IMR-90 (cell line): ENCODE measurements at regions not wholly inside any gene's neighbourhood (a gene's known extent, or its start where the extent isn't known, plus 50 kb on each side); places are given as distances from the start of the nearest gene placed in this dataset.

Experiments
- ATAC-seq: fragments of 200-7000 bp; cut with Tn5 transposase; 2 replicates; pipeline ENCODE4 v1.9.1; 2020; ENCODE audit warnings: low read depth, mild to moderate bottlenecking, moderate library complexity
- BruUV-seq: library from RNA; stranded (reverse); fragments of 400-500 nt; replicated peaks from 2 replicates; lab custom pipeline; 2021; lab: Mats Ljungman, UMichigan
- CTCF ChIA-PET: fragments of 300-600 bp; formaldehyde crosslinking; extraction: SDS; loops from one replicate; lab custom pipeline; 2021; ENCODE audit warnings: antibody characterized with exemption; lab: Yijun Ruan, JAX
- POLR2A ChIA-PET: fragments of 300-600 bp; sonication (Branson Sonifier 250); formaldehyde crosslinking; loops from one replicate; lab custom pipeline; 2022; ENCODE audit warnings: antibody characterized with exemption; ENCODE audit not compliant: unreplicated experiment; lab: Charles Lee
- DNase-seq: peaks from one replicate; pipeline ENCODE4 v3.0.0; 2013
- H2AFZ ChIP-seq: replicated peaks from 2 replicates; pipeline ENCODE3; 2013; ENCODE audit warnings: low read length, mild to moderate bottlenecking; ENCODE audit not compliant: poor library complexity
- H2AK5ac ChIP-seq: 2 replicates; pipeline ENCODE4 v1.6.1; 2013; ENCODE audit warnings: low read depth, low read length, inconsistent platforms
- H2AK9ac ChIP-seq: replicated peaks from 2 replicates; pipeline ENCODE3; 2013; ENCODE audit warnings: mild to moderate bottlenecking, low read depth, low read length, moderate library complexity; ENCODE audit not compliant: poor library complexity
- H2BK120ac ChIP-seq: 2 replicates; pipeline ENCODE4 v1.6.1; 2013; ENCODE audit warnings: low read depth, low read length, inconsistent platforms
- H2BK15ac ChIP-seq: 3 replicates; pipeline ENCODE4 v1.6.1; 2013; ENCODE audit warnings: low read depth, low read length, inconsistent platforms
- H2BK20ac ChIP-seq: 2 replicates; pipeline ENCODE4 v1.6.1; 2013; ENCODE audit warnings: low read depth, mild to moderate bottlenecking, inconsistent platforms, low read length, moderate library complexity
- H2BK5ac ChIP-seq: 2 replicates; pipeline ENCODE4 v1.6.1; 2013; ENCODE audit warnings: mild to moderate bottlenecking, low read depth, low read length, inconsistent platforms; ENCODE audit not compliant: poor library complexity, severe bottlenecking
- H3K14ac ChIP-seq: replicated peaks from 2 replicates; pipeline ENCODE4 v1.6.1; 2013; ENCODE audit warnings: low read depth, low read length, inconsistent platforms
- H3K18ac ChIP-seq: 2 replicates; pipeline ENCODE4 v1.6.1; 2013; ENCODE audit warnings: low read depth, low read length, control low read depth
- H3K23ac ChIP-seq: 2 replicates; pipeline ENCODE4 v1.6.1; 2013; ENCODE audit warnings: low read depth, low read length, inconsistent platforms
- H3K27ac ChIP-seq: 2 replicates; pipeline ENCODE4 v1.5.1; 2013; ENCODE audit warnings: mild to moderate bottlenecking, control low read depth, low read length; ENCODE audit not compliant: insufficient read depth
- H3K27me3 ChIP-seq: 2 replicates; pipeline ENCODE4 v1.6.1; 2013; ENCODE audit warnings: low read length; ENCODE audit not compliant: control insufficient read depth, insufficient read depth
- H3K36me3 ChIP-seq: 2 replicates; pipeline ENCODE4 v1.6.1; 2013; ENCODE audit warnings: low read length, mixed read lengths; ENCODE audit not compliant: control insufficient read depth, insufficient read depth
- H3K4ac ChIP-seq: 2 replicates; pipeline ENCODE4 v1.6.1; 2013; ENCODE audit warnings: low read depth, low read length, inconsistent platforms
- H3K4me1 ChIP-seq: 2 replicates; pipeline ENCODE4 v1.6.1; 2013; ENCODE audit warnings: low read length, mixed read lengths; ENCODE audit not compliant: control insufficient read depth, insufficient read depth
- H3K4me2 ChIP-seq: 2 replicates; pipeline ENCODE4 v1.6.1; 2013; ENCODE audit warnings: low read depth, mild to moderate bottlenecking, control low read depth, low read length, moderate library complexity
- H3K4me3 ChIP-seq: 2 replicates; pipeline ENCODE4 v1.5.1; 2013; ENCODE audit warnings: low read depth, mild to moderate bottlenecking, control low read depth, low read length, moderate library complexity; ENCODE audit not compliant: insufficient read depth
- H3K56ac ChIP-seq: 2 replicates; pipeline ENCODE4 v1.6.1; 2013; ENCODE audit warnings: low read length, inconsistent platforms; ENCODE audit not compliant: insufficient read depth; ENCODE audit errors: extremely low read depth
- H3K79me1 ChIP-seq, 2 experiments: 2 replicates each; pipeline ENCODE4 v1.6.1; 2013; ENCODE audit warnings: low read length in 2 of 2, inconsistent platforms in 1 of 2, low read depth in 1 of 2
- H3K9ac ChIP-seq: 2 replicates; pipeline ENCODE4 v1.6.1; 2013; ENCODE audit warnings: low read depth, low read length, control low read depth
- H3K9me1 ChIP-seq: 2 replicates; pipeline ENCODE4 v1.6.1; 2013; ENCODE audit warnings: low read length, inconsistent platforms; ENCODE audit not compliant: insufficient read depth
- H3K9me3 ChIP-seq: 2 replicates; pipeline ENCODE4 v1.6.1; 2013; ENCODE audit warnings: low read length; ENCODE audit not compliant: control insufficient read depth, insufficient read depth
- H4K20me1 ChIP-seq: 2 replicates; pipeline ENCODE4 v1.6.1; 2013; ENCODE audit warnings: low read length, inconsistent platforms; ENCODE audit not compliant: insufficient read depth
- H4K5ac ChIP-seq: 2 replicates; pipeline ENCODE4 v1.6.1; 2013; ENCODE audit warnings: mild to moderate bottlenecking, low read depth, low read length, control low read depth
- H4K8ac ChIP-seq, 2 experiments: 2 replicates each; pipeline ENCODE4 v1.6.1; 2013; ENCODE audit warnings: low read depth in 2 of 2, low read length in 2 of 2, control low read depth in 1 of 2, inconsistent platforms in 1 of 2
- H4K91ac ChIP-seq: 2 replicates; pipeline ENCODE4 v1.6.1; 2013; ENCODE audit warnings: low read depth, low read length, inconsistent platforms; ENCODE audit not compliant: insufficient read depth
- FOS ChIP-seq: fragments of 150-350 bp; IDR thresholded peaks from 2 replicates; pipeline ENCODE4 v1.6.1; 2016; ENCODE audit warnings: low read depth, low read length
- WGBS, 2 experiments: methylation state at CpG; one replicate each; pipeline versions ENCODE4 v1.1.5 to v1.1.7; 2013; ENCODE audit warnings: missing lambda C conversion rate in 2 of 2; ENCODE audit not compliant: insufficient read length in 1 of 2; ENCODE audit errors: extremely low coverage in 2 of 2; 5-methylcytosine and 5-hydroxymethylcytosine counted together
- dilution Hi-C: fragments of 300-500 bp; cut with HindIII; formaldehyde crosslinking; loops from one replicate; pipeline ENCODE4 v1.14.3; 2018; ENCODE audit warnings: low sequenced_read_pairs; ENCODE audit not compliant: unreplicated experiment
- in situ Hi-C: fragments of 300-500 bp; cut with MboI; formaldehyde crosslinking; loops from 3 replicates; pipeline ENCODE4 v1.14.3; 2019; ENCODE audit warnings: low sequenced_read_pairs, inconsistent platforms, mixed read lengths
- intact Hi-C: fragments of 100-400 bp; cut with micrococcal nuclease; formaldehyde crosslinking; loops from 2 replicates; pipeline ENCODE4 v1.10.0; 2022
- TF ChIP-seq, protein P1 (sequence below): fragments of 150-350 bp; IDR thresholded peaks from 2 replicates; pipeline ENCODE4 v1.6.1; 2016; ENCODE audit warnings: low read depth, mild to moderate bottlenecking, low read length, moderate library complexity, borderline replicate concordance

DNA sequence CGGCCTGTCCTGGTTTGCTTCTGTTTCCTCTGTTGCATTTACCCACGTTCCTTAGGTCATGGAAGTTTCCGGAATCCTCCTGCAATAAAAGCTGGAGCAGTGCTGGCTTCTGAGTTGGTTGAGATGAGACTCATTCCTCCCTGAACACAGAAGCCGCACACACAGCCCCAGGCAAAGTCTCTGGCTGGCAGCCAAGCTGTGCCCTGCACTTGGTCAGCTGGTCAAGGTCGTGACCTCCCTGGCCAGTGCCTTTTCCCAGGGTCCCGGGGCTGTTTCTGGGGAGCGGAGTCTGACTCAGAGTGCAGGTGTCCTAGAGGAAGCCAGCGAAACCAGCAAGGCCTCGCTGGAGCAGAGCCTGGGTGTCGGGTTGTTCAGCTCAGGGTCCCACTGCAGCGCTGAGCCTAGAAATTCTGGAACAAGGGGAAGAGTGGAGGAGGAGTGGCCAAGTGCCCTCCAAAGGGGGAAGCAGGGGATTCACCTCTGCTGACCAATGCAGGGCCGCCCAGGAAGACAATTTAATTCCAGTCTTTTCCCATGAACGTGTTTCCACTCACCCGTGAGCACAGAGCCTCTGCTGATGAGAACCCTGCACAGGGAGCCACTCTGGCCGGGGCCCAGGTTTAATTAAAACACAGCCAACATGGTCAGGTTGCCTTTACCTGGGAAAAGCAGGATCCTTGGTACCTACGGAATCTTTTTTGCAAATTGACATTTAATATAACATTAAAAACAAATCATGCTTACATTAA is 245.5 kb upstream of the PPP2R2D start:
- intact Hi-C loops (no loop called here), dilution Hi-C loops (no loop called here), in situ Hi-C loops (no loop called here)
- no TSS peak for BruUV-seq
- Histone ChIP-seq H2BK5ac (no peak overlapping the region), H2AK9ac (no peak overlapping the region), H2AK5ac (no peak overlapping the region), H2BK120ac (no peak overlapping the region), H3K18ac (no peak overlapping the region), H2BK20ac (no peak overlapping the region), H3K4ac (no peak overlapping the region), H4K20me1 (no peaks in the 10 kb centered on the region), H3K23ac (no peak overlapping the region), H3K9me1 (no peaks in the 10 kb centered on the region), H3K4me1 (no peaks in the 10 kb centered on the region), H3K9me3 (peaks cover 58% of the 10 kb centered on the region), H4K91ac (no peak overlapping the region), H3K79me1 (no peaks in the 10 kb centered on the region), H3K36me3 (no peaks in the 10 kb centered on the region), H4K8ac (no peak overlapping the region), H4K5ac (no peak overlapping the region), H3K4me2 (no peak overlapping the region), H2BK15ac (no peak overlapping the region), H3K9ac (no peak overlapping the region), H3K56ac (no peak overlapping the region), H3K14ac (no peak overlapping the region), H3K27me3 (no peaks in the 10 kb centered on the region), H2AFZ (no peak overlapping the region), H3K4me3 (no peak overlapping the region), H3K27ac (no peak overlapping the region)
- WGBS, 2 experiments: 38% methylated on average over 4 of the region's 16 CpGs; no CpG with 5 or more reads in 1 of the 2 experiments
- DNase-seq: no peak
- ChIA-PET POLR2A (no interaction called here), CTCF (no interaction called here)
- no peak for TF ChIP-seq FOS
- TF ChIP-seq, protein P1, sequence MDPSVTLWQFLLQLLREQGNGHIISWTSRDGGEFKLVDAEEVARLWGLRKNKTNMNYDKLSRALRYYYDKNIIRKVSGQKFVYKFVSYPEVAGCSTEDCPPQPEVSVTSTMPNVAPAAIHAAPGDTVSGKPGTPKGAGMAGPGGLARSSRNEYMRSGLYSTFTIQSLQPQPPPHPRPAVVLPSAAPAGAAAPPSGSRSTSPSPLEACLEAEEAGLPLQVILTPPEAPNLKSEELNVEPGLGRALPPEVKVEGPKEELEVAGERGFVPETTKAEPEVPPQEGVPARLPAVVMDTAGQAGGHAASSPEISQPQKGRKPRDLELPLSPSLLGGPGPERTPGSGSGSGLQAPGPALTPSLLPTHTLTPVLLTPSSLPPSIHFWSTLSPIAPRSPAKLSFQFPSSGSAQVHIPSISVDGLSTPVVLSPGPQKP: no peak
- ATAC-seq: no peak
